Kasumi-1 (cell line): ENCODE measurements at regions not wholly inside any gene's neighbourhood (a gene's known extent, or its start where the extent isn't known, plus 50 kb on each side); places are given as distances from the start of the nearest gene placed in this dataset.
"Not testable (repeated sequence)": the region's sequence is repeated elsewhere in the genome, so short reads cannot be mapped to it uniquely, and the experiment has no call there.

Experiments
- DNase-seq, 2 experiments: peaks; one replicate each; lab custom pipeline; 2025; lab: John Stamatoyannopoulos, UW

DNA sequence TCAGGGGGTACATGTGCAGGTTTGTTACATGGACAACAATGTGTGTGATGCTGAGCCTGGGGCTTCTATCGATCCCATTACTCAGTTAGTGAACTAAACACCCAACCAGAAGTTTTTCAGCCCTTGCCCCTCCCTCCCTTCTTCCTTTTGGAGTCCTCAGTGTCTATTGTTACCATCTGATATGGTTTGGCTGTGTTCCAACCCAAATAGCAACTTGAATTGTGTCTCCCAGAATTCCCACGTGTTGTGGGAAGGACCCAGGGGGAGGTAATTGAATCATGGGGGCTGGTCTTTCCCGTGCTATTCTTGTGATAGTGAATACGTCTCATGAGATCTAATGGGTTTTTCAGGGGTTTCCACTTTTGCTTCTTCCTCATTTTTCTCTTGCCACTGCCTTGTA is 186.3 kb downstream of the AEBP2 start:
- DNase-seq: not testable (repeated sequence)

DNA sequence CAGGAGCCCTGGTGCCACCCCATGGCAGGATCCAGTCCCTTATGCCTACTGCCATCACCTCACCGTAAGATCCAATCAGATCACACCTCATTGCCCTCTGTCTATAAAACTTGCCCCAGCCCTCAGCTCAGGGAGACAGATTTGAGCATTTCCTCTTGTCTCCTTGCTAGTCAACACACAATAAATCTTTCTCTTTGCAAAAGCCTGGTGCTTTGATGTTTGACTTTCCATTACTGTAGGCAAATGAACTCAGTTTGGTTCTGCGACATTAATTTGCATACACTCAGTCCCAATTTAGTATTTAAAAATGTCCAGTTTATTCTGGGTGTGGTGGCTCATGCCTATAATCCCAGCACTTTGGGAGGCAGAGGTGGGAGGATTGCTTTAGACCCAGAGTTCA is 188.4 kb downstream of the AEBP2 start:
- no peak for DNase-seq

DNA sequence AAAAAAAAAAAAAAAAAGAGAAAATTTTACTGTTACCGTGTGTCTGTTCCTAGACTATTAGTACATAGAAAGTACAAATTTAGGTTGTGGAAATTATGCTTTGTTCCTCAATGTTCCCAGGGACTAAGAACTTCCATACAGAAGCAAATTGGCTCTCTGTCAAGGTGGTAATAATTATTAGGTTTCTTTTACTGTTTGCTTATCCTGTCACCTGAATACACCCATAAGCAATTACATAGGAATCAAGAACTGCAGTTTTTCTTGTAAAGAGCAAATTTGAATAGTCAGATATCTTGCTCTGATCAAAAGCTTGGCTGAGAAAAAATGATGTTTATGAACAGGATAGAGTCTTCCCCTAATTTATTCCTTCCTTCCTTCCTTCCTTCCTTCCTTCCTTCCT is 191.2 kb downstream of the AEBP2 start:
- no peak for DNase-seq

DNA sequence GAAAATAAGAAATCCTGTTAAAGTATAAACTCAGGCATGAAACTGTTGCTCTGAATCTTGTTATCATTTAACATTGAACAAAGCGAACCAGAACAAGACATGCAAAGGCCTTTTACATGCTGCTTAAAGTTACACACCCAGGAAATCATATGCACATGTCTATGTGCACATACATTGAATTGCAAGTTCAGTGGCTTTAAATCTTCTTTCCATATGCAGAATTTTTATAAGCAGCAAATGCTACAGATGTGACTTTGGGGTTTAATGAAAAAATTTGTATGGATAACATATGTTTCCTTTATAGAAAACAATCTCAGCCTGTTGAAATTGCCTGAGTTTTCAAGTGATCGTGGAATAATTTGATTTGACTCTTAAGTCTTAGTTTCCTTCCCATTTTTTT is 193.9 kb downstream of the AEBP2 start:
- DNase-seq: no peak

DNA sequence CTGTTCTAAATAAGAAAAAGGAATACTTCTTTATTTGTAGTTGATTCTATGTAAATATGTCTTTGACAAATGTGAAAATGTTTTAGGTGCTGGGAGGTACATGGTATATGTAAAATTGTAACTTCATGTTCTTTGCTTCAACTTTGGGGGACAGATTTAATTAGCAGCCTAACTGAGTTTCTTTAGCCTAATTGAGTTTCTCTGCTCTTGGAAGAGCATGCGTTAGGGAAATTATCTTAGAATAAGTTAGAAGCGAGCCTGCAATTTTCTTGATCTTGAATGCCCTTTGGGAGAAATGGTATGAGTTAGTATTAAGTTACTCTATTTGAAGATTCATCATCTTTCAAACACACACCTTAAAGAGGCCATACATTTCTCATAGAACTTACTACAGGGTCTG is 194.3 kb downstream of the AEBP2 start:
- DNase-seq: no peak

DNA sequence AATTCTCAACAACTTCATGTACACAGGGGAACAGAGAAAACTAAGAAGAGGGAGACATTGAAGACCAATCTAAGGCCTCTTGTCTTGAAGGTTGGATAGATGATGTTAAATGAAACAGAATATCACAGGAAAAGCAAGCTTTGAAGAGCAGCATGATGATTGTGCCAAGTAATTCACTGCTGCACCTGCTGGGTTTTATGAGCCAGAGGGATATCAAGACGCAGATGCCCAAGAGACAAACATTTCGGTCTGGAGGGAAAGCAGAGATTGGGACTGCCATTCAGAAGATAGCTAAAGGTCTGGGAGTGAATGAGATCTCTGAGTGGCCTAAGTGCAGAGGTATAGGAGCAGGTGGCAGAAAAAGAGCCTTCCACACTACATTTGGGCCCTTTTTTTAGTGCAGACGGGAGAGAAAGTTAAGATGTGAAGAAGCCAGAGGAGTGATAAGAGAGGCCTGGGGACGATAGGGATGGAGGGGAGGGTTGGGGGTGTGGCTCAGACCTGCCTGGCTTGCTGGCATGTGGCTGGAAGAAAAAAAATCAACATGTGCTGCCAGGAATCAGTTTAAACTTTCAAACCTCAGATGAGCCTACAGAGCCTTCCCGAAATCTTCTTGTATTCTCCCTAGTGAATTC is 200.6 kb downstream of the AEBP2 start:
- no peak for DNase-seq

DNA sequence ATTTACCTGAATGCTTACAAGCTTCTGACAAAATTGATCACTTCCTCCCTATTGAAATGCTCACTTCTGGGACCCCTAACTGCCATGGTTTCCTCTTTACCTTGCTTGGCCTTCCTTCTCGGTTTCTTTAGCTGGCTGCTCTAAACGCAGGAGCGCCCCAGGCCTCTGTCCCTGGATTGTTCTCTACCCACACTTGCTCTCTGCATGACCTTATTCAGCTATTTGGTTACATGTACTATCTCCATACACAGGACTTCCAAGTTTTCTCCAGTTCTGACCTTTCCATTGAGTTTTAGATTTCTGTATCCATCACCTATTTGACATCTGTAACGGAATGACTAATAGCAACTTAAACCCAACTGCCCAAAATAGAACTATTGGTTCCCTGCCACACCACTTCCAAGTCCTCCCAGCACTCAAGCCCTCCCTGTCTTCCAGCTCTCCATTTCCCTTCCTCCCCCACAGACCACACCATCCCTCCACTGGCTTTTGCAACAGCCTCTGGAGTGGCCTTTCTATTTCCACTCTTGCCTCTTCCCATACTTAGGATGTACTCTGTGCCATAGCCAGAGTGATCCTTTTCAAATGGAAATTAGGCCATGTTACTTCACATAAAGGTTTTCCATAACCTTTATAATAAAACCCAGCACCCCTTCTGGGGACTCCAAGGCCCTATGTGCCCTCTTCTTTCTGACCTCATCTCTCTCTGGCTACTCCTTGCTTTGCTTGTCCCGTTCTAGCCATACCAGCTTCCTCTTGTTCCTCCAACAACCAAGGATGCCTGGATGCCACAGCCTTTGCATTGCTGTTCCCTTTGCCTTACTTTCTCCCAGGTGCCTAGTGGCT is 202.2 kb downstream of the AEBP2 start:
- DNase-seq: no peak

DNA sequence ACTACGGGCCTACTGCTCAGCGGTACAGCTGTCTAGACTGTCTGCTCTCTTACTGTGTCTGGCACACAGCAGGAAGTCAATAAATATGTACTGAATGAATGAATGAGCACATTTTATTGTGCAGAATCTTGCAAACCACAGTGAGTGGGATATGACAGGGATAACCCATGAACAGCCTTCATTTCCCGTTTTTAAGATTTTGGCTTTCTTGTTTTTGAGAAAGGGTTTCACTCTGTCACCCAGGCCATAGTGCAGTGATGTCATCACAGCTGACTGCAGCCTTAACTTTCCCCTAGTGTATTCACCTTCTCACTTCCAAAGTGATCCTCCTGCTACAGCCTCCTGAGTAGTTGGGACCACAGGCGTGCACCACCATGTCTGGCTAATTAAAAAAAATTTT is 203.1 kb downstream of the AEBP2 start:
- no peak for DNase-seq

DNA sequence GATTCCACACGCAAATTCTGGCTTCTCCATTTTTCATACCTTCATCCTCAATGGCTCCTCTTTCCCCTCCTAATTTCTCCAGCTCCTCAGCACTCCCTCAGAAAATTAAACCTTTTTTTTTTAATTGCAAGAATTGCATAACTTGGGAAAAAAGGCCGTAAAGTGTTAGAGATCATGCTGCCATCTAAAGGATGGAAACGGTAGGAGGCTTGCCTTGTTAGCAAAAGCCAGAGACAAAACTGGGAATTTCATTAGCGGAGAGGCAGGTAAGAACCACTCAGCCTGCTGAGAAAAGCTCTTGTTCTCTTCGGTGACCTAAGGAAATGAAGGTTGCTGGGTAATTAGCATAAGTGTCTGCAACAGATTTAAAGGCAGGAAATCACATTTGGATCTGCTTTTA is 204.3 kb downstream of the AEBP2 start:
- DNase-seq: peak in 1 of 2 experiments; percentile 43

DNA sequence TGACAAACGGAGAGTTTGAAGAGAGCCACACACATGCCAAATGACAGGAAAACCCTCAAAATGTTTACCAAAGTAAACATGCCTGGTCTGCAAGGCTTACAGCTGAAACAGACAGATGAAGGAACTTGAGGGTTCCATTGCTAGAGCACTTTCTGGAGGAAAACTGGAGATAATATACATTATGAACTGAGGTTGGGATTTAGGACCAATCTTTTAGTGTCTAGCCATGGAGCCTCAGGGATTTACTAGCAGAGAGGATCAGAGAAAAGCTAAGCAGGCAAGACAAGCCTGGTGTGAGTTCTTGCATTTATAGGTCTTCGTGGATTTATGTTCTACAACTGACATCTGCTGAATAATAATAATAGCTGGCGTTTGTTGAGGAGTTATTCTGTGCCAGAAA is 205.3 kb downstream of the AEBP2 start:
- DNase-seq: no peak

DNA sequence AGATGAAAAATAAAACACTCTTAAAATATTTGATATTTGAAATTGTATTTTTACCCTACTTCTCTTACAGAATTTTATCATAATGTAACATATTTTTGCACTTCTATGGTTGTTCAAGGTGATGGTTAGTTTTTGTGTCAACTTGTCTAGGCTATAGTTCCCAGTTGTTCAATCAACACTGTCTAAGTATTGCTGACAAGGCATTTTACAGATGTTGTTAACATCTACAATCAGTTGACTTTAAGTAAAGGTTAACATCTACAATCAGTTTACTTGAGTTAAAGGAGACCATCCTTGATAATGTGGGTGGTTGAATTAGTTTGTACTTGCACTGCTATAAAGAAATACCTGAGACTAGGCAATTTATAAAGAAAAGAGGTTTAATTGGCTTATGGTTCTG is 206.5 kb downstream of the AEBP2 start:
- no peak for DNase-seq

DNA sequence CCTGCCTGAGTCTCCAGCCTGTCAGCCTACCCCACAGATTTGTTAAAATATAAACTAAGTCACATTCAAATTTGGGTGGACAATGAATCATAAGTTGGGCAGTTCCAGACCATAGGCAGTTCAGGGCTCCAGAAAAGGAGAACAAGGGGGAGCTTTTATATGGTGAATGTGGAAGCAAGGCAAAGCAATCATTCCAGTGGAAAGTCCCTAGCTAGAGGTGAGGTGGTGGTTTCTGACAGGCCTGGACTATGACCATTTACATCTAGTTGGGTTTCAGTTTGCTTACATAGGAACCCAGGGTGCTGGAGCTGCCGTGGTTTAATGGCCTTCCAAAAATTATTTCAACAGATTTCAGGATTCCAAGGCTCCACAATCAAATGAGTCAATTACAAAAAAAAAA is 207.3 kb downstream of the AEBP2 start:
- DNase-seq: no peak

DNA sequence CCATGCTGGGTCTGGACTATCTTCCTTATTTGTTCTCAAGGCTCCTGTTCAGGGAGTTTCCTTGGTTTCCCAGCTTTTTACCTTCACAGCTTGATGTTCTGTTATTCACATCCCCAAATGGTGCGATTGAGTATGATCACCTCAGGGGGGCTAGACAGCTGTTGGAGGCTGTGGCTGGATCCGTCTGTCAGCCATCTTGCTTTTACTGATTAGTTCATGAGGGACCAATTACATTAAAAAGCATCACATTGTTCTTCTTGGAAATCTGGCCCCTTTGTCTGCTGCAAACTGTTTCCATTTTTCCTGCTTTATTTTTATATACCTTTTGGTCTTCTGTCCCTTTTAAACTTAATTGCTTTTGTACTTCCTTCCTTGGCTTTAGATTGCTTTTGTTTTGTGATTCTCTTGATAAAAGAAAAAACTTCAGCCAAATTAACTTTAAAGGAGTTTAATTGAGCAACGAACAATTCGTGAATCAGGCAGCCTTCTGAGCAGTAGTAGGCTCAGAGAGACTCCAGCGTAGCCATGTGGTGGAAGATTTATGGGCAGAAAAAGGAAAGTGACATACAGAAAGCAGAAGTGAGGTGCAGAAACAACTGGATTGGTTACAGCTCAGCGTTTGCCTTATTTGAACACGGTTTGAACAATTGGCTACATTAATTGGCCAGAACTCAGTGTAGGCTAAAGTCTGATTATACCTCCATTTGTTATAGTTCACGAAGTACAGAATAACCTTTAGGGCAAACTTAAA is 208.7 kb downstream of the AEBP2 start:
- DNase-seq: peak; percentile 23 to 49

DNA sequence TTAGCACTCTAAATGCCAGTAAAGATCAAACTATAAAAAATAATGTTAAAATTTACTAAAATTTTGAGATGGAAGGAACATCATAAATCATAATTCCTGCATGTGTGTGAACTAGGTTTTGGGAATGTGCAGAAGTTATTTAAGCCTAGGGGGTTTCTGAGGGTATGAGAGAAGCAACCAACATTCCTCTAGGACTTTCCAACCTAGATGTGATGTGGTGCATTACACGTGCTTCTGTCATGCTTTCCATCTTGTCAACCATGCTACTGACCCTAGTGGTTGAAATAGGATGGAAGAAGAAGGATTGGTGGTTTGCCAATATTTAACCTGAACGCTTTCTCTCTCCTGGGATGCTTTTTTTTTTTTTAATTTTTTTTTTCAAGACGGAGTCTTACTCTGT is 209.3 kb downstream of the AEBP2 start:
- DNase-seq: no peak

DNA sequence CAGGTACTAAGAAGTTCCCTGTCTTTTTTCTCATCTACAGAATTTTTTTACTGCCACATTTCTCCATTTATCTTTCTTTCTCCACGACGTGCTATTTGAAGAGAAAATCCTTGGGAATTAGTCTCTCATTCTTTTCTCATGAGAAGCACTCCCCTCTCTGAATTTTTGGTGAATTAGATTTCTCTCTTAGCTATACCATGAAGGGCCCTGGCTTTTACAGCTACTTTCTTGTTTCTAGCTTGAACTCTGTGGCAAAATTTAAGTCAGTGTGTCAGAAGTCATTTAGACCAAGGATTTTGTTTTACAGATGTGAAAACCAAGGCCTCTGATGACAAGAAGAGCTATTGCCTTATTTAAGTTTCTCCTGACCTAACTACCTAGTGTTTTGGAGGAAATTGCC is 213.1 kb downstream of the AEBP2 start:
- no peak for DNase-seq

DNA sequence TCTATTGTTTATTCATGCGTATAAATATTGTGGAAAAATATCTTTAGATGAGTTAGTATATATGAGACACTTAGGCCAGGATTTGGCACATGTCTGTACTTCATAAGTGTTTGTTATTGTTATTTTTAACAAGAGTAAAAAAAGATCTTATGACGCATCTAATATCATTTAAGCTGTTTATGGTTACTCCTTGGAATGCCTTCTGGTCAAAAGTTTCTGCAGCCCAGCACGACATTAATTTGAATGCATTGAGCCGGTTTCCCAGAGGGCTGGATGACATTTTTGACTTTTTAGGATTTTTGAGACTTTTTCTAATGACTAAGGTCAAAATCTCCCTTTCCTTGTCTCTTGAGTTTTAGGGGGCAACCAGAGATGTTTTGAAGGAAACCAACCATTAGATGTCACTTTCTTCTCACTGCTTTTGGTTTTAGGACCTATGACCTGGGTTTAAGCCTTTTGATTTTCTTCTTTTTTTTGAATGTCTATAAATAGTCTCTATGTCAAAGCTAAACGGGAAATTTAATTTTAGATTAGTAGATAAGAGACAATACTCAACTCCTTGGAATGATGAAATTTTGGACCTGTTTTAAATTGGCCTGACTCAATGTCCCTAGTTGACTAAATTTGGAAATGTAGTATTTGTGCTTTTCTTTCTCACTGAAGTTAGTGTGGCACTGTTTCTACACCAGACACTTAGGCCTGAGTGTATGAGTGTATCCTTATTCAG is 215.5 kb downstream of the AEBP2 start:
- no peak for DNase-seq

DNA sequence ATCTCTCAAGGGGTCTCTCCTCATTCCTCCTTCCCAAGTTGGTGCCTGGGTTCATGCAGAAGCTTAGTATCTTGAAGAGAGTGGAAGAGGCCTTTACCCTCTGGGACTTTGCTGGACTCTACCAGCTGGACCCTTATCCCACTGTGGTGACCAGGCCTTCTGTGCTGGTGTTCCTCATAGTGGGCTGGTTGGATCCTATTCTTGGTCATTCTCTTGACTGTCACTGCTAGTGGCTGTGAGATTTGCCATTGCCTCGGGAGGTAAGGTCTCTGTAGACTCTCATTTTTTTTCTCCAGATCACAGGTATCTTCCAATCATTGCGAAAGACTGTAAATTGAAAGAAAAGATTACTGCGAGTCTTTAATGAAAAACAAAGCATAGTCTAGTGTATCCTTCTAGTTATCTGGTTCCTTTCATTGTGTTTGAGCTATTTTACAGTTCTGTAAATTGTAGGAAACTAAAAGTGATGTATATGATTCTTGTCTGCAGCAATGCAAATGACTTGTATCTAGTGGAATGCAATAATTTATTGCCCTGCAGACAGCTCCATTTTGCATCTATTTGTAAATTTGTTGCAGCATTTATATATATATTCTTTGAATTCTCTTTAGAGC is 217.9 kb downstream of the AEBP2 start:
- no peak for DNase-seq

DNA sequence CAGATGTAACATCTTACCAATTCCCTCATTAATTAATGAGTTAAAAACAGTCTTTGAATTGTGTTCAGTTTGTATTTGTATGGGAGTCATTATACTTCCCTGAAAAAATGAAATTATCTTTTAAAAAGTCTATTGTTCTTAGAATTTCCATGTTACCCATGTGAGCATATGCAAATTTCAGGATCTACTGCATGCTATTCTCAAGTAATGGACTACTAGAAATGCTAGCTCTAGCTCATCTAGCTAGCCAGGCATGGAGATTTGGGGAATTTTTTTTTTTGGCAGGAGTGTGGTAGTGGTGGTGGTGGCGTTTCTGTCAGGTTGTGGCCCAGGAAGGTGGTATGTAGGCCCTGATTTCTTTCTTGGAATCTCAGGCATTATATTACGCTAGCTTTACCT is 218.4 kb downstream of the AEBP2 start:
- DNase-seq: no peak

DNA sequence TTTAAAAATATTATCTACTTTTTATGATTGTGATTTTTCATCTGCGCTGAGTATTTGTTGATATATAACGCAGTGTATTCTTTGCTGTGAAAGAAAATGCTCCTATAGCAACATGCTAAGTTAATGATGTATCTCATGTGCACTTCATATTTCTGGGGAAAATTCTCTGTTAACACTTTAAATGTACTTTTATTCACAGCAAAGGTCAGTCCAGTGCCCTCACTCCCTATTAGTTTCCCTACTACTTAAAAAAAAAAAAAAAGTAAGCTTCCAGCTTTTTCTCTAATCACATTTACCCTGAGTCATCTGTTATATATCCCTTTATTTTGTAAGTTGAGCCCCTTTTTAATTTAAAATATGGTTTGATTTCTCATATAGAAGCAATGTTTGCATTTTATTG is 219.8 kb downstream of the AEBP2 start:
- DNase-seq: no peak

DNA sequence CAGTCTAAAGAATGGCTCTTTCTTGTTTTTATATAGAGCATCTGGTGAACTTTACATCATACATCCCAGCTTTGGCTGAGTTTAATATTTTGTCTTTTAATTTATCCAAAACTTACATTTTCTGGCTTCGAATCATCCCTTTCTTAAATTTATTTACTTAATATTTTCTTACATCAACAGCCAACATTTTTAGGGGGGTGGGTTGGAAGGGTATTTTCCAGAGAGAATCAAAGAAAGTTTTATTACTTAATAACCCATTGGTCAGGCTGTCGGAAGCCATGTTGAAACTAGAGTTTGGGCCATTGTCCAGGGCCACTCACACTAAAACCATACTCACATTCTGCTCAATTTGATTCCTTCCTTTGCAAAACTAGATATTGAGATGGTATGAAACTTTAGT is 220.2 kb downstream of the AEBP2 start:
- no peak for DNase-seq

DNA sequence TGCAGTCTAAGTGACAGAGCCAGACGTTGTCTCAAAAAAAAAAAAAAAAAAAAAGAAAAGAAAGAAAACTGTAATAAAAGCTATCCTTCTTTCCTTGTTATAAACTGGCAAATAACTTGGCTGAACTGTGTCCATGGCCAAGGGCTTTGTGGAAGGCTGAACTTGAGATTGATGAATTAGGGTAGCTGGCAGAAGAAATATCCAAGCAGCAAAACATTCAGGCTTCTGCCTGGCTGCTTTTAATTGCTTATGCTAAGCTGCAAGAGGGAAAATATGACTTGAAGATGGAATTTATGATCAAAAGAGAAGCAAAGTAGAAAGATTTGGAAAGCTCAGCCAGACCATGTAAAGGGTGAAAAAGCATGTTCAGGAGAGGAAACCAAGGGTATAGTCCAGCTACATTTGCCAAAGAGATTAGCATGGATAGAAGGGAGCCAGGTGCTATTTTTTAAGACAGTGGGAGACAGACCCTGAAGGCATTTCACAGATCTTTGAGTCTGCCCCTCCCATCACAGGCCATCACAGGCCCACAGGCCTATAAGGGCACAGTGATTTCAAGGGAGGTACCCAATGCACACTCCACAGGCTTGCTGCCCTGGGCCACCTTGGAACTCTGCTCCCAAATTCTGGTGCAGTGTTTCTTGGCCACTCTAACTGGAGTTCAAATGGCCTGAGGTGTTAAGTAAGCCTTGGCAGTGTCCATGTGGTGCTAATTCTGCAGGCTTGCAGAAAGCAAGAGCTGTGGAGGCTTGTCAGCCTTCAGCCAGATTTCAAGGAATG is 226.0 kb downstream of the AEBP2 start:
- no peak for DNase-seq
